Heart left ventricle (tissue), 13 donors: ENCODE measurements at regions not wholly inside any gene's neighbourhood (a gene's known extent, or its start where the extent isn't known, plus 50 kb on each side); places are given as distances from the start of the nearest gene placed in this dataset.
"Not testable (repeated sequence)": the region's sequence is repeated elsewhere in the genome, so short reads cannot be mapped to it uniquely, and the experiment has no call there.

Source experiments
- POLR2A ChIP-seq, 2 donors: fragments of 450-650 bp; IDR thresholded peaks; one replicate each; pipeline ENCODE4 v1.6.1; 2017; ENCODE audit warnings: antibody characterized with exemption in 2 of 2, mild to moderate bottlenecking in 2 of 2, moderate library complexity in 2 of 2
- TF ChIP-seq, protein P1 (sequence below), 12 donors: fragments of 200-600 bp; sonication (generic) in 4 of 12; IDR thresholded peaks; one replicate each; pipeline versions ENCODE4 v1.5.0 to v1.8.0; 2018 to 2022; ENCODE audit warnings: antibody characterized with exemption in 12 of 12, mild to moderate bottlenecking in 5 of 12
- donor health status: ischemic (EF 13 %, LVEDD 7.1; RV severe dilation, severe dysfunction).
- donor health status: DM: no; HTN: yes; CAD: no.
- donor health status: DM: no; HTN: no; CAD: no.
- donor health status: ischemic (EF 25% LVEDD 6.9; RV normal size, moderate dysfunction).
- donor health status: ischemic (EF 25% LVEDD 5.7; RV mildly dilated, moderate dysfunction).
- donor health status: ischemic (EF 35%, LVEDD 5.7; RV mildly dilated, moderate dysfunction).
- donor health status: nonischemic (EF 11% LVEDD 7.7; RV severe dilation, severe dysfunction).
- donor health status: DM: yes; HTN: yes; CAD: no.
- donor health status: PGD.
- donor health status: ischemic (EF 29% LVEDD 5.4; RV normal size, mild dysfunction).
- donor health status: nonischemic (EF 23%, LVEDD 6.1; RV moderate dilation, normal function).

GRCh38 chr15:44820967-44821366 is 84.6 kb downstream of the TRIM69 start:
- TF ChIP-seq, protein P1, sequence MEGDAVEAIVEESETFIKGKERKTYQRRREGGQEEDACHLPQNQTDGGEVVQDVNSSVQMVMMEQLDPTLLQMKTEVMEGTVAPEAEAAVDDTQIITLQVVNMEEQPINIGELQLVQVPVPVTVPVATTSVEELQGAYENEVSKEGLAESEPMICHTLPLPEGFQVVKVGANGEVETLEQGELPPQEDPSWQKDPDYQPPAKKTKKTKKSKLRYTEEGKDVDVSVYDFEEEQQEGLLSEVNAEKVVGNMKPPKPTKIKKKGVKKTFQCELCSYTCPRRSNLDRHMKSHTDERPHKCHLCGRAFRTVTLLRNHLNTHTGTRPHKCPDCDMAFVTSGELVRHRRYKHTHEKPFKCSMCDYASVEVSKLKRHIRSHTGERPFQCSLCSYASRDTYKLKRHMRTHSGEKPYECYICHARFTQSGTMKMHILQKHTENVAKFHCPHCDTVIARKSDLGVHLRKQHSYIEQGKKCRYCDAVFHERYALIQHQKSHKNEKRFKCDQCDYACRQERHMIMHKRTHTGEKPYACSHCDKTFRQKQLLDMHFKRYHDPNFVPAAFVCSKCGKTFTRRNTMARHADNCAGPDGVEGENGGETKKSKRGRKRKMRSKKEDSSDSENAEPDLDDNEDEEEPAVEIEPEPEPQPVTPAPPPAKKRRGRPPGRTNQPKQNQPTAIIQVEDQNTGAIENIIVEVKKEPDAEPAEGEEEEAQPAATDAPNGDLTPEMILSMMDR (IDR thresholded peaks at IDR 0.05) = not testable (repeated sequence)
- not testable (repeated sequence) for TF ChIP-seq POLR2A (IDR thresholded peaks at IDR 0.05)
